Spleen (tissue), 7 donors: ENCODE measurements at regions not wholly inside any gene's neighbourhood (a gene's known extent, or its start where the extent isn't known, plus 50 kb on each side); places are given as distances from the start of the nearest gene placed in this dataset.

Experiments used
- CTCF ChIP-seq, 11 experiments: fragments of 200-600 bp in 7 of 11; fragments of 450-650 bp in 4 of 11; sonication (generic) in 4 of 11; IDR thresholded peaks in 8 of 11; conservative IDR thresholded peaks in 3 of 11; 1 replicate in 7 of 11; 2 replicates in 4 of 11; pipeline versions ENCODE4 v1.4.0 to v1.8.0; 2016 to 2021; ENCODE audit warnings: antibody characterized with exemption in 11 of 11, inconsistent platforms in 4 of 11, mild to moderate bottlenecking in 1 of 11
- POLR2A ChIP-seq, 3 donors: fragments of 450-650 bp; IDR thresholded peaks; one replicate each; pipeline ENCODE4 v1.5.1; 2017; ENCODE audit warnings: antibody characterized with exemption in 3 of 3, mild to moderate bottlenecking in 1 of 3
- donor health status: DM: no; HTN: no; CAD: no; lungs with moderate emphysema.
- donor health status: DM: no; HTN: no; CAD: no.
- donor health status: DM: no; HTN: no; CAD: no.

- TF ChIP-seq CTCF (IDR thresholded peaks at IDR 0.05 in 8 of 11, conservative IDR thresholded peaks at IDR 0.05 in 3 of 11) (no peak), POLR2A (IDR thresholded peaks at IDR 0.05) (no peak)
Observed at GRCh38 chr11:119790476-119790875, 61.5 kb upstream of the NECTIN1 start.
